ENCODE measurements at regions not wholly inside any gene's neighbourhood (a gene's known extent, or its start where the extent isn't known, plus 50 kb on each side); places are given as distances from the start of the nearest gene placed in this dataset.

DNA sequence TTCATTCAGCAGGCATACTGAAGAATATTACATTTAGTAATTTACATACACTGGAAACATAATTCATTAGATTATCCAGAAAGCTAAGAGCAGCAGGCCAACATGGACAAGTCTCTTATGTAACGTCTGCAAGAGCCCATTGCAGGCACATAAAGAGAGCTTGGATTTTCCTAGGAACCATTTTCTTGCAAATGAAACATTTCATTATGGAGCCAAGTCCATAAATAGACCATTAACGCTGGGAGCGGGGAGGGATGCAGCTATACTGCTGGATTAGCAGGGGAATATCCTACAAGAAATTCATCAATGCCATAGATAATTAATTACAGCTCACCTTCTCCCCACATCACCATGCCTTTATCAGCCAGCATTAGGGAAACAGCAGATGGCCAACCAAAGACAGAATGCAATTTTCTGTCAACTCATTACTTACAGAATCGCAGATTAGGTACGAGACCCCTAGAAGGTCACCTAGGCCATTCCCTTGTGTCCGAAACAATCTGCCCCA, 170.4 kb downstream of the C1D start:
- Histone ChIP-seq H3K4me3 (no peak overlapping the region), H3K9me3 (no peaks in the 10 kb centered on the region), H3K4me1 (no peaks in the 10 kb centered on the region), H3K4me2 (no peak overlapping the region), H3K27ac (no peak overlapping the region)
- ATAC-seq (no peak), DNase-seq (ENCODE audit: low read depth in 1 of 2, low spot score in 1 of 2) (no peak), FAIRE-seq (no peak)
- CTCF ChIA-PET: no interaction called here
- POLR2A ChIA-PET: no interaction called here
- TF ChIP-seq, protein P1, sequence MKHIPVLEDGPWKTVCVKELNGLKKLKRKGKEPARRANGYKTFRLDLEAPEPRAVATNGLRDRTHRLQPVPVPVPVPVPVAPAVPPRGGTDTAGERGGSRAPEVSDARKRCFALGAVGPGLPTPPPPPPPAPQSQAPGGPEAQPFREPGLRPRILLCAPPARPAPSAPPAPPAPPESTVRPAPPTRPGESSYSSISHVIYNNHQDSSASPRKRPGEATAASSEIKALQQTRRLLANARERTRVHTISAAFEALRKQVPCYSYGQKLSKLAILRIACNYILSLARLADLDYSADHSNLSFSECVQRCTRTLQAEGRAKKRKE (CRISPR knock-in tag; IDR thresholded peaks at IDR 0.05; ENCODE audit: low read depth): no peak
- TF ChIP-seq RARB (CRISPR knock-in tag; IDR thresholded peaks at IDR 0.05) (no peak), RFX5 (IDR thresholded peaks at IDR 0.05) (no peak), HDAC2 (IDR thresholded peaks at IDR 0.05) (no peak), FOSB (CRISPR knock-in tag; IDR thresholded peaks at IDR 0.05) (no peak), MAFK (IDR thresholded peaks at IDR 0.05; ENCODE audit: partially characterized antibody) (no peak), MAZ (IDR thresholded peaks at IDR 0.05; ENCODE audit: borderline replicate concordance, low read depth, low read length) (no peak), BHLHE40 (IDR thresholded peaks at IDR 0.05; ENCODE audit: low read depth, low read length) (no peak), EHMT2 (IDR thresholded peaks at IDR 0.05; ENCODE audit: low read depth) (no peak), TFCP2L1 (CRISPR knock-in tag; IDR thresholded peaks at IDR 0.05) (no peak), JUN (IDR thresholded peaks at IDR 0.05) (no peak), ZFP36 (IDR thresholded peaks at IDR 0.05; ENCODE audit: borderline replicate concordance, partially characterized antibody) (no peak), NFE2L2 (conservative IDR thresholded peaks at IDR 0.05; ENCODE audit: low read length) (no peak), FOXS1 (CRISPR knock-in tag; IDR thresholded peaks at IDR 0.05) (no peak), RNF2 (IDR thresholded peaks at IDR 0.05; ENCODE audit: borderline replicate concordance, low read depth) (no peak), CEBPB (IDR thresholded peaks at IDR 0.05) (no peak)
- TF ChIP-seq, protein P2, sequence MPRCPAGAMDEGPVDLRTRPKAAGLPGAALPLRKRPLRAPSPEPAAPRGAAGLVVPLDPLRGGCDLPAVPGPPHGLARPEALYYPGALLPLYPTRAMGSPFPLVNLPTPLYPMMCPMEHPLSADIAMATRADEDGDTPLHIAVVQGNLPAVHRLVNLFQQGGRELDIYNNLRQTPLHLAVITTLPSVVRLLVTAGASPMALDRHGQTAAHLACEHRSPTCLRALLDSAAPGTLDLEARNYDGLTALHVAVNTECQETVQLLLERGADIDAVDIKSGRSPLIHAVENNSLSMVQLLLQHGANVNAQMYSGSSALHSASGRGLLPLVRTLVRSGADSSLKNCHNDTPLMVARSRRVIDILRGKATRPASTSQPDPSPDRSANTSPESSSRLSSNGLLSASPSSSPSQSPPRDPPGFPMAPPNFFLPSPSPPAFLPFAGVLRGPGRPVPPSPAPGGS (IDR thresholded peaks at IDR 0.05): no peak
- TF ChIP-seq, protein P3, sequence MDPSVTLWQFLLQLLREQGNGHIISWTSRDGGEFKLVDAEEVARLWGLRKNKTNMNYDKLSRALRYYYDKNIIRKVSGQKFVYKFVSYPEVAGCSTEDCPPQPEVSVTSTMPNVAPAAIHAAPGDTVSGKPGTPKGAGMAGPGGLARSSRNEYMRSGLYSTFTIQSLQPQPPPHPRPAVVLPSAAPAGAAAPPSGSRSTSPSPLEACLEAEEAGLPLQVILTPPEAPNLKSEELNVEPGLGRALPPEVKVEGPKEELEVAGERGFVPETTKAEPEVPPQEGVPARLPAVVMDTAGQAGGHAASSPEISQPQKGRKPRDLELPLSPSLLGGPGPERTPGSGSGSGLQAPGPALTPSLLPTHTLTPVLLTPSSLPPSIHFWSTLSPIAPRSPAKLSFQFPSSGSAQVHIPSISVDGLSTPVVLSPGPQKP (IDR thresholded peaks at IDR 0.05; ENCODE audit: low read depth, low read length): no peak
- TF ChIP-seq, protein P4, sequence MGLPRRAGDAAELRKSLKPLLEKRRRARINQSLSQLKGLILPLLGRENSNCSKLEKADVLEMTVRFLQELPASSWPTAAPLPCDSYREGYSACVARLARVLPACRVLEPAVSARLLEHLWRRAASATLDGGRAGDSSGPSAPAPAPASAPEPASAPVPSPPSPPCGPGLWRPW (IDR thresholded peaks at IDR 0.05): no peak
- 35% methylated on average over 6 of the region's 6 CpGs for WGBS (ENCODE audit: missing lambda C conversion rate)

DNA sequence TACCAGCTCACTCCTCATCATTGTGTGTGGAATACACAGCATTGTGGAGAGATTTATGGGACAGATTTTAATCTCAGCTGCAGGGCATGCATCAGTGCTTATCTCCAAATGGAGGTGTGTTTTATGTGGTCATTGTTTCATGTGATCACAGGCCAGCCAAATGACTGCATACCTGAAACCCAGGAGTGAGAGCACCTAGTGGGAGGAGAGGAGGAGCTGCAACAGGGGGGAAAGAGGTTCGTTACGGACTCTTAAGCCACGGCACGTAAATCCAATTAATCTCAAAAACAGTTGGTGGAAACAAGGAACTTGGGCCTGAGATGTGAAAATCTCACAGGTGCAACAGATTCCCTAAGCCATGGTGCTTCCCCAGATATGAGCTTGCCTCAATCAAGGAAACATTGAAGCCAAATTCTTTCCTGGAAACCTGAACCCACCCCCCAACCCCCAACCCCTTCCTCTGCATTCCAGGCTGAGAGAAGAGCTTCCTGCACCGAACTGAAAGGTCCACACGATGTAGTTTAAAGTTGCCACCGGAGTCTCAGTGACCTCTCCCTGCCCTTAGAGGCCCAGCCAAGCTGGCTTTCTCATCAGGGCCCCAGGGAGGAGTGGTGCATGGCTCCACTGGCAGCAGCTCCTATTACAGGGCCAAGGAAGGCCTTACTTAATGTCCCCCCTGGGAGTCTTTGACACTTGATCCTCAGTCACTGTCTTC, 167.4 kb downstream of the C1D start:
- no peak overlapping the region for H3K4me2 ChIP-seq
- TF ChIP-seq RFX5 (IDR thresholded peaks at IDR 0.05) (no peak), MAZ (IDR thresholded peaks at IDR 0.05; ENCODE audit: borderline replicate concordance, low read depth, low read length) (no peak), FOXS1 (CRISPR knock-in tag; IDR thresholded peaks at IDR 0.05) (no peak), JUN (IDR thresholded peaks at IDR 0.05) (no peak), HOXA7 (CRISPR knock-in tag; IDR thresholded peaks at IDR 0.05) (no peak), TP53 (CRISPR knock-in tag; IDR thresholded peaks at IDR 0.05) (no peak), RAD21 (conservative IDR thresholded peaks at IDR 0.05 in 1 of 2, IDR thresholded peaks at IDR 0.05 in 1 of 2) (no peak), CEBPB (IDR thresholded peaks at IDR 0.05) (no peak)
- TF ChIP-seq, protein P2 (IDR thresholded peaks at IDR 0.05): no peak
- TF ChIP-seq, protein P5, sequence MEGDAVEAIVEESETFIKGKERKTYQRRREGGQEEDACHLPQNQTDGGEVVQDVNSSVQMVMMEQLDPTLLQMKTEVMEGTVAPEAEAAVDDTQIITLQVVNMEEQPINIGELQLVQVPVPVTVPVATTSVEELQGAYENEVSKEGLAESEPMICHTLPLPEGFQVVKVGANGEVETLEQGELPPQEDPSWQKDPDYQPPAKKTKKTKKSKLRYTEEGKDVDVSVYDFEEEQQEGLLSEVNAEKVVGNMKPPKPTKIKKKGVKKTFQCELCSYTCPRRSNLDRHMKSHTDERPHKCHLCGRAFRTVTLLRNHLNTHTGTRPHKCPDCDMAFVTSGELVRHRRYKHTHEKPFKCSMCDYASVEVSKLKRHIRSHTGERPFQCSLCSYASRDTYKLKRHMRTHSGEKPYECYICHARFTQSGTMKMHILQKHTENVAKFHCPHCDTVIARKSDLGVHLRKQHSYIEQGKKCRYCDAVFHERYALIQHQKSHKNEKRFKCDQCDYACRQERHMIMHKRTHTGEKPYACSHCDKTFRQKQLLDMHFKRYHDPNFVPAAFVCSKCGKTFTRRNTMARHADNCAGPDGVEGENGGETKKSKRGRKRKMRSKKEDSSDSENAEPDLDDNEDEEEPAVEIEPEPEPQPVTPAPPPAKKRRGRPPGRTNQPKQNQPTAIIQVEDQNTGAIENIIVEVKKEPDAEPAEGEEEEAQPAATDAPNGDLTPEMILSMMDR (IDR thresholded peaks at IDR 0.05): no peak
- FAIRE-seq (no peak), ATAC-seq (no peak), DNase-seq (ENCODE audit: low read depth in 1 of 2, low spot score in 1 of 2) (no peak)
- 33% methylated on average over 7 of the region's 7 CpGs for WGBS (ENCODE audit: missing lambda C conversion rate)
- no peak overlapping the region for H3K27ac ChIP-seq
- no peak overlapping the region for H3K4me3 ChIP-seq
- ChIA-PET CTCF (interaction anchor here (0.6 to 1.5 kb wide), 2 partner anchors 49 to 1363 kb away, joined by 3 to 5 read pairs; no protein-coding TSS in a partner anchor), POLR2A (no interaction called here)
- H3K9me3 ChIP-seq: no peaks in the 10 kb centered on the region
- no peaks in the 10 kb centered on the region for H3K4me1 ChIP-seq
